Ascending aorta (tissue), 2 donors: ENCODE measurements at regions not wholly inside any gene's neighbourhood (a gene's known extent, or its start where the extent isn't known, plus 50 kb on each side); places are given as distances from the start of the nearest gene placed in this dataset.

Source experiments
- DNase-seq, 2 donors: peaks; one replicate each; pipeline ENCODE4 v3.0.0-alpha.2; 2019; ENCODE audit warnings: low spot score in 2 of 2
- H3K27ac ChIP-seq, 2 donors: fragments of 200-600 bp; sonication (generic); one replicate each; pipeline ENCODE4 v1.5.1; 2016 to 2017; ENCODE audit warnings: mild to moderate bottlenecking in 1 of 2
- H3K27me3 ChIP-seq: fragments of 200-600 bp; sonication (generic); one replicate; pipeline ENCODE4 v1.5.1; 2017
- H3K36me3 ChIP-seq, 2 donors: fragments of 200-600 bp; sonication (generic); one replicate each; pipeline ENCODE4 v1.5.1; 2016
- H3K4me1 ChIP-seq, 2 donors: fragments of 200-600 bp; sonication (generic); one replicate each; pipeline ENCODE4 v1.5.1; 2016 to 2017; ENCODE audit warnings: mild to moderate bottlenecking in 1 of 2
- H3K4me3 ChIP-seq, 2 donors: fragments of 200-600 bp; sonication (generic); one replicate each; pipeline ENCODE4 v1.5.1; 2016 to 2017; ENCODE audit warnings: mild to moderate bottlenecking in 1 of 2
- H3K9me3 ChIP-seq, 2 donors: fragments of 200-600 bp; sonication (generic); one replicate each; pipeline ENCODE4 v1.5.1; 2016
- intact Hi-C: fragments of 100-400 bp; cut with DNase I; formaldehyde crosslinking; loops from one replicate; pipeline ENCODE4 v1.15.1; 2023
- TF ChIP-seq, protein P1 (sequence below), 3 experiments: fragments of 200-600 bp in 2 of 3; fragments of 450-650 bp in 1 of 3; sonication (generic) in 2 of 3; IDR thresholded peaks; one replicate each; pipeline ENCODE4 v1.5.1; 2016 to 2019; ENCODE audit warnings: antibody characterized with exemption in 3 of 3, mild to moderate bottlenecking in 1 of 3, moderate library complexity in 1 of 3

- no peaks in the 10 kb centered on the region for H3K36me3 ChIP-seq
- no peak overlapping the region for H3K27ac ChIP-seq
- no peak for DNase-seq
- intact Hi-C loops, result no loop called here
- no peaks in the 10 kb centered on the region for H3K4me1 ChIP-seq
- TF ChIP-seq, protein P1, sequence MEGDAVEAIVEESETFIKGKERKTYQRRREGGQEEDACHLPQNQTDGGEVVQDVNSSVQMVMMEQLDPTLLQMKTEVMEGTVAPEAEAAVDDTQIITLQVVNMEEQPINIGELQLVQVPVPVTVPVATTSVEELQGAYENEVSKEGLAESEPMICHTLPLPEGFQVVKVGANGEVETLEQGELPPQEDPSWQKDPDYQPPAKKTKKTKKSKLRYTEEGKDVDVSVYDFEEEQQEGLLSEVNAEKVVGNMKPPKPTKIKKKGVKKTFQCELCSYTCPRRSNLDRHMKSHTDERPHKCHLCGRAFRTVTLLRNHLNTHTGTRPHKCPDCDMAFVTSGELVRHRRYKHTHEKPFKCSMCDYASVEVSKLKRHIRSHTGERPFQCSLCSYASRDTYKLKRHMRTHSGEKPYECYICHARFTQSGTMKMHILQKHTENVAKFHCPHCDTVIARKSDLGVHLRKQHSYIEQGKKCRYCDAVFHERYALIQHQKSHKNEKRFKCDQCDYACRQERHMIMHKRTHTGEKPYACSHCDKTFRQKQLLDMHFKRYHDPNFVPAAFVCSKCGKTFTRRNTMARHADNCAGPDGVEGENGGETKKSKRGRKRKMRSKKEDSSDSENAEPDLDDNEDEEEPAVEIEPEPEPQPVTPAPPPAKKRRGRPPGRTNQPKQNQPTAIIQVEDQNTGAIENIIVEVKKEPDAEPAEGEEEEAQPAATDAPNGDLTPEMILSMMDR (IDR thresholded peaks at IDR 0.05), result no peak
- H3K27me3 ChIP-seq, result no peaks in the 10 kb centered on the region
- no peaks in the 10 kb centered on the region for H3K9me3 ChIP-seq
- no peak overlapping the region for H3K4me3 ChIP-seq
These were observed 456.4 kb upstream of the PFKP start for GRCh38 chr10:2610946-2611345.

- no peak overlapping the region for H3K4me3 ChIP-seq
- no peaks in the 10 kb centered on the region for H3K36me3 ChIP-seq
- intact Hi-C loops, result no loop called here
- TF ChIP-seq, protein P1 (IDR thresholded peaks at IDR 0.05), result no peak
- H3K4me1 ChIP-seq, result no peaks in the 10 kb centered on the region
- no peak for DNase-seq
- no peak overlapping the region for H3K27ac ChIP-seq
- H3K27me3 ChIP-seq, result no peaks in the 10 kb centered on the region
- H3K9me3 ChIP-seq, result no peaks in the 10 kb centered on the region
These were observed 462.5 kb upstream of the PFKP start for GRCh38 chr10:2604891-2605290.

GRCh38 chr10:2599571-2599970 is 467.8 kb upstream of the PFKP start:
- Histone ChIP-seq H3K9me3 (no peaks in the 10 kb centered on the region), H3K36me3 (no peaks in the 10 kb centered on the region), H3K27me3 (no peaks in the 10 kb centered on the region), H3K27ac (no peak overlapping the region), H3K4me1 (no peaks in the 10 kb centered on the region), H3K4me3 (no peak overlapping the region)
- no peak for DNase-seq
- intact Hi-C loops, result no loop called here
- TF ChIP-seq, protein P1 (IDR thresholded peaks at IDR 0.05), result no peak

GRCh38 chr10:2592360-2593160 is 474.8 kb upstream of the PFKP start:
- H3K27ac ChIP-seq, result no peak overlapping the region
- no peak for DNase-seq
- H3K36me3 ChIP-seq, result no peaks in the 10 kb centered on the region
- H3K27me3 ChIP-seq, result no peaks in the 10 kb centered on the region
- intact Hi-C loops, result no loop called here
- no peak overlapping the region for H3K4me3 ChIP-seq
- no peaks in the 10 kb centered on the region for H3K9me3 ChIP-seq
- TF ChIP-seq, protein P1 (IDR thresholded peaks at IDR 0.05), result no peak
- no peaks in the 10 kb centered on the region for H3K4me1 ChIP-seq

- Histone ChIP-seq H3K27me3 (no peaks in the 10 kb centered on the region), H3K4me3 (no peak overlapping the region), H3K36me3 (no peaks in the 10 kb centered on the region), H3K27ac (no peak overlapping the region), H3K4me1 (no peaks in the 10 kb centered on the region), H3K9me3 (no peaks in the 10 kb centered on the region)
- intact Hi-C loops, result no loop called here
- no peak for DNase-seq
- TF ChIP-seq, protein P1 (IDR thresholded peaks at IDR 0.05), result no peak
These were observed 478.2 kb upstream of the PFKP start for GRCh38 chr10:2589196-2589595.
